ENCODE measurements at regions not wholly inside any gene's neighbourhood (a gene's known extent, or its start where the extent isn't known, plus 50 kb on each side); places are given as distances from the start of the nearest gene placed in this dataset.

DNA sequence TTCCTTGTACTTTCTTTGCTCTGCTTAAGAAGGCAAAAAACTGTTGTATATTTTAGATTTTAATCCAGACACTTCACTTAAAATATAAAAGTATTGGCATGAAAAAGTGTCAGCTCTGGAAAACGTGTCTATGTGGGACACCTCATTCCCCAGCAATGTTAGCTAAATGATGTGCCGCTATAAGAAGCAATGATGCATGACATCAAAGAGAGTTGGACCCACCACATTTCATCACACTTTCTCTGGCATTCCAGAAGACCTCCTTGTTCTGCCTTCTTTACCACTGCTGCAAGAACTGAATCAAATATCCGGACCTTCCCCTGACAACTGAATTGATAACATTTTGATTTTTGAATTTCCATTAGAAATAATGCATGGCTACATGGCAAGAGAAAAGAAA is 242.4 kb upstream of the TANK start:
- DNase-seq (ENCODE audit: low read depth in 1 of 2, low spot score in 1 of 2) (no peak), ATAC-seq (no peak), FAIRE-seq (no peak)
- no peak for TF ChIP-seq EHMT2 (IDR thresholded peaks at IDR 0.05; ENCODE audit: low read depth)
- no peak for TF ChIP-seq ESRRA (IDR thresholded peaks at IDR 0.05; ENCODE audit: borderline replicate concordance, low read length)
- TF ChIP-seq, protein P1, sequence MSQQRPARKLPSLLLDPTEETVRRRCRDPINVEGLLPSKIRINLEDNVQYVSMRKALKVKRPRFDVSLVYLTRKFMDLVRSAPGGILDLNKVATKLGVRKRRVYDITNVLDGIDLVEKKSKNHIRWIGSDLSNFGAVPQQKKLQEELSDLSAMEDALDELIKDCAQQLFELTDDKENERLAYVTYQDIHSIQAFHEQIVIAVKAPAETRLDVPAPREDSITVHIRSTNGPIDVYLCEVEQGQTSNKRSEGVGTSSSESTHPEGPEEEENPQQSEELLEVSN (IDR thresholded peaks at IDR 0.05; ENCODE audit: borderline replicate concordance, low read depth): no peak
- TF ChIP-seq GATA3 (IDR thresholded peaks at IDR 0.05; ENCODE audit: borderline replicate concordance): no peak
- TF ChIP-seq POLR2AphosphoS2 (conservative IDR thresholded peaks at IDR 0.05; ENCODE audit: low read length): no peak
- TF ChIP-seq NFE2L2 (conservative IDR thresholded peaks at IDR 0.05; ENCODE audit: low read length): no peak
- no peak for TF ChIP-seq CEBPB (IDR thresholded peaks at IDR 0.05)
- no peak for TF ChIP-seq MYC (IDR thresholded peaks at IDR 0.05; ENCODE audit: borderline replicate concordance, low read length)
- TF ChIP-seq, protein P2, sequence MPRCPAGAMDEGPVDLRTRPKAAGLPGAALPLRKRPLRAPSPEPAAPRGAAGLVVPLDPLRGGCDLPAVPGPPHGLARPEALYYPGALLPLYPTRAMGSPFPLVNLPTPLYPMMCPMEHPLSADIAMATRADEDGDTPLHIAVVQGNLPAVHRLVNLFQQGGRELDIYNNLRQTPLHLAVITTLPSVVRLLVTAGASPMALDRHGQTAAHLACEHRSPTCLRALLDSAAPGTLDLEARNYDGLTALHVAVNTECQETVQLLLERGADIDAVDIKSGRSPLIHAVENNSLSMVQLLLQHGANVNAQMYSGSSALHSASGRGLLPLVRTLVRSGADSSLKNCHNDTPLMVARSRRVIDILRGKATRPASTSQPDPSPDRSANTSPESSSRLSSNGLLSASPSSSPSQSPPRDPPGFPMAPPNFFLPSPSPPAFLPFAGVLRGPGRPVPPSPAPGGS (IDR thresholded peaks at IDR 0.05): no peak
- TF ChIP-seq, protein P3, sequence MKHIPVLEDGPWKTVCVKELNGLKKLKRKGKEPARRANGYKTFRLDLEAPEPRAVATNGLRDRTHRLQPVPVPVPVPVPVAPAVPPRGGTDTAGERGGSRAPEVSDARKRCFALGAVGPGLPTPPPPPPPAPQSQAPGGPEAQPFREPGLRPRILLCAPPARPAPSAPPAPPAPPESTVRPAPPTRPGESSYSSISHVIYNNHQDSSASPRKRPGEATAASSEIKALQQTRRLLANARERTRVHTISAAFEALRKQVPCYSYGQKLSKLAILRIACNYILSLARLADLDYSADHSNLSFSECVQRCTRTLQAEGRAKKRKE (CRISPR knock-in tag; IDR thresholded peaks at IDR 0.05; ENCODE audit: low read depth): no peak
- no peak for TF ChIP-seq CHD4 (IDR thresholded peaks at IDR 0.05; ENCODE audit: borderline replicate concordance)
- TF ChIP-seq, protein P4, sequence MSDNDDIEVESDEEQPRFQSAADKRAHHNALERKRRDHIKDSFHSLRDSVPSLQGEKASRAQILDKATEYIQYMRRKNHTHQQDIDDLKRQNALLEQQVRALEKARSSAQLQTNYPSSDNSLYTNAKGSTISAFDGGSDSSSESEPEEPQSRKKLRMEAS (IDR thresholded peaks at IDR 0.05): no peak
- TF ChIP-seq EP300 (IDR thresholded peaks at IDR 0.05): no peak
- no peak for TF ChIP-seq RCOR1 (IDR thresholded peaks at IDR 0.05; ENCODE audit: low read depth, low read length)
- TF ChIP-seq HDAC2 (IDR thresholded peaks at IDR 0.05): no peak
- no peak for TF ChIP-seq HOXB5 (CRISPR knock-in tag; IDR thresholded peaks at IDR 0.05)
- no peak for TF ChIP-seq SMC3 (IDR thresholded peaks at IDR 0.05)
- TF ChIP-seq JUNB (IDR thresholded peaks at IDR 0.05): no peak
- no peak for TF ChIP-seq ZFP36 (IDR thresholded peaks at IDR 0.05; ENCODE audit: borderline replicate concordance, partially characterized antibody)
- ChIA-PET CTCF (interaction anchor here (0.5 to 1.1 kb wide), 3 partner anchors 12 to 585 kb away, joined by 3 read pairs; no protein-coding TSS in a partner anchor), POLR2A (no interaction called here)
- Histone ChIP-seq H3K27ac (no peak overlapping the region), H3K4me1 (peaks cover 15% of the 10 kb centered on the region; the same call in 2 of the 3 replicates), H3K4me2 (no peak overlapping the region), H3K9me3 (no peaks in the 10 kb centered on the region), H3K4me3 (no peak overlapping the region)
- 68% methylated on average over 3 of the region's 3 CpGs for WGBS (ENCODE audit: missing lambda C conversion rate)

DNA sequence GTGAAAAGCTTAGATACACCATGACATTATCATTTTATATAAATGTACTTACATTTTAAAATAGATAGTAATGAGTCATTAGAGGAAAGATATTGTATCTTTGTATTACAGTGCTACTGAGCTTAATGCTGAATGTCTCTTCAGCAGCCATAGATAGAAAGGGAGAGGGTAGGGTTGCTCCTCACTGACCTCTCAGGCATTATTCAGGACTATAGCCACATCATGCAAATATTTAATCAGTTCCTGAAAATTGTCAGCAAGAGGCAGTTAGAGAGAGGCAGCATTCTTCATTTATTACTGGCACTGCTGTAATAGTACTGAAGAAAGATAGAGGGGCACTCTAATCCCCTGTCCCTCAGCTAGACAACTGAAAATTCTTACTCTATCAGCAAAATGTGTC is 242.0 kb upstream of the TANK start:
- FAIRE-seq (no peak), DNase-seq (ENCODE audit: low read depth in 1 of 2, low spot score in 1 of 2) (no peak), ATAC-seq (no peak)
- no peak overlapping the region for H3K27ac ChIP-seq
- ChIA-PET POLR2A (interaction anchor here (0.5 kb wide), 1 partner anchor 384 kb away, joined by 3 read pairs; no protein-coding TSS in a partner anchor), CTCF (interaction anchor here (0.7 to 1.1 kb wide), 2 partner anchors 13 to 179 kb away, joined by 3 read pairs; no protein-coding TSS in a partner anchor)
- no peaks in the 10 kb centered on the region for H3K9me3 ChIP-seq
- H3K4me3 ChIP-seq: no peak overlapping the region
- H3K4me1 ChIP-seq: peaks cover 15% of the 10 kb centered on the region; the same call in 2 of the 3 replicates
- no peak overlapping the region for H3K4me2 ChIP-seq
- TF ChIP-seq JUN (IDR thresholded peaks at IDR 0.05): no peak
- TF ChIP-seq NFE2L2 (conservative IDR thresholded peaks at IDR 0.05; ENCODE audit: low read length): no peak
- TF ChIP-seq SMC3 (IDR thresholded peaks at IDR 0.05): no peak
- TF ChIP-seq, protein P5, sequence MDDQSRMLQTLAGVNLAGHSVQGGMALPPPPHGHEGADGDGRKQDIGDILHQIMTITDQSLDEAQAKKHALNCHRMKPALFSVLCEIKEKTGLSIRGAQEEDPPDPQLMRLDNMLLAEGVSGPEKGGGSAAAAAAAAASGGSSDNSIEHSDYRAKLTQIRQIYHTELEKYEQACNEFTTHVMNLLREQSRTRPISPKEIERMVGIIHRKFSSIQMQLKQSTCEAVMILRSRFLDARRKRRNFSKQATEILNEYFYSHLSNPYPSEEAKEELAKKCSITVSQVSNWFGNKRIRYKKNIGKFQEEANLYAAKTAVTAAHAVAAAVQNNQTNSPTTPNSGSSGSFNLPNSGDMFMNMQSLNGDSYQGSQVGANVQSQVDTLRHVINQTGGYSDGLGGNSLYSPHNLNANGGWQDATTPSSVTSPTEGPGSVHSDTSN (IDR thresholded peaks at IDR 0.05): no peak
- TF ChIP-seq POLR2A (IDR thresholded peaks at IDR 0.05; ENCODE audit: low read length): no peak
- TF ChIP-seq HOXB5 (CRISPR knock-in tag; IDR thresholded peaks at IDR 0.05): no peak
- TF ChIP-seq, protein P6, sequence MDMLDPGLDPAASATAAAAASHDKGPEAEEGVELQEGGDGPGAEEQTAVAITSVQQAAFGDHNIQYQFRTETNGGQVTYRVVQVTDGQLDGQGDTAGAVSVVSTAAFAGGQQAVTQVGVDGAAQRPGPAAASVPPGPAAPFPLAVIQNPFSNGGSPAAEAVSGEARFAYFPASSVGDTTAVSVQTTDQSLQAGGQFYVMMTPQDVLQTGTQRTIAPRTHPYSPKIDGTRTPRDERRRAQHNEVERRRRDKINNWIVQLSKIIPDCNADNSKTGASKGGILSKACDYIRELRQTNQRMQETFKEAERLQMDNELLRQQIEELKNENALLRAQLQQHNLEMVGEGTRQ (IDR thresholded peaks at IDR 0.05): no peak
- TF ChIP-seq JUNB (IDR thresholded peaks at IDR 0.05): no peak
- TF ChIP-seq CBX8 (IDR thresholded peaks at IDR 0.05): no peak
- no peak for TF ChIP-seq KDM5A (IDR thresholded peaks at IDR 0.05)
- no peak for TF ChIP-seq CHD2 (IDR thresholded peaks at IDR 0.05; ENCODE audit: low read length, partially characterized antibody)
- TF ChIP-seq, protein P7, sequence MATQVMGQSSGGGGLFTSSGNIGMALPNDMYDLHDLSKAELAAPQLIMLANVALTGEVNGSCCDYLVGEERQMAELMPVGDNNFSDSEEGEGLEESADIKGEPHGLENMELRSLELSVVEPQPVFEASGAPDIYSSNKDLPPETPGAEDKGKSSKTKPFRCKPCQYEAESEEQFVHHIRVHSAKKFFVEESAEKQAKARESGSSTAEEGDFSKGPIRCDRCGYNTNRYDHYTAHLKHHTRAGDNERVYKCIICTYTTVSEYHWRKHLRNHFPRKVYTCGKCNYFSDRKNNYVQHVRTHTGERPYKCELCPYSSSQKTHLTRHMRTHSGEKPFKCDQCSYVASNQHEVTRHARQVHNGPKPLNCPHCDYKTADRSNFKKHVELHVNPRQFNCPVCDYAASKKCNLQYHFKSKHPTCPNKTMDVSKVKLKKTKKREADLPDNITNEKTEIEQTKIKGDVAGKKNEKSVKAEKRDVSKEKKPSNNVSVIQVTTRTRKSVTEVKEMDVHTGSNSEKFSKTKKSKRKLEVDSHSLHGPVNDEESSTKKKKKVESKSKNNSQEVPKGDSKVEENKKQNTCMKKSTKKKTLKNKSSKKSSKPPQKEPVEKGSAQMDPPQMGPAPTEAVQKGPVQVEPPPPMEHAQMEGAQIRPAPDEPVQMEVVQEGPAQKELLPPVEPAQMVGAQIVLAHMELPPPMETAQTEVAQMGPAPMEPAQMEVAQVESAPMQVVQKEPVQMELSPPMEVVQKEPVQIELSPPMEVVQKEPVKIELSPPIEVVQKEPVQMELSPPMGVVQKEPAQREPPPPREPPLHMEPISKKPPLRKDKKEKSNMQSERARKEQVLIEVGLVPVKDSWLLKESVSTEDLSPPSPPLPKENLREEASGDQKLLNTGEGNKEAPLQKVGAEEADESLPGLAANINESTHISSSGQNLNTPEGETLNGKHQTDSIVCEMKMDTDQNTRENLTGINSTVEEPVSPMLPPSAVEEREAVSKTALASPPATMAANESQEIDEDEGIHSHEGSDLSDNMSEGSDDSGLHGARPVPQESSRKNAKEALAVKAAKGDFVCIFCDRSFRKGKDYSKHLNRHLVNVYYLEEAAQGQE (IDR thresholded peaks at IDR 0.05): no peak
- no peak for TF ChIP-seq CBX2 (IDR thresholded peaks at IDR 0.05; ENCODE audit: borderline replicate concordance, low read depth)
- TF ChIP-seq, protein P8, sequence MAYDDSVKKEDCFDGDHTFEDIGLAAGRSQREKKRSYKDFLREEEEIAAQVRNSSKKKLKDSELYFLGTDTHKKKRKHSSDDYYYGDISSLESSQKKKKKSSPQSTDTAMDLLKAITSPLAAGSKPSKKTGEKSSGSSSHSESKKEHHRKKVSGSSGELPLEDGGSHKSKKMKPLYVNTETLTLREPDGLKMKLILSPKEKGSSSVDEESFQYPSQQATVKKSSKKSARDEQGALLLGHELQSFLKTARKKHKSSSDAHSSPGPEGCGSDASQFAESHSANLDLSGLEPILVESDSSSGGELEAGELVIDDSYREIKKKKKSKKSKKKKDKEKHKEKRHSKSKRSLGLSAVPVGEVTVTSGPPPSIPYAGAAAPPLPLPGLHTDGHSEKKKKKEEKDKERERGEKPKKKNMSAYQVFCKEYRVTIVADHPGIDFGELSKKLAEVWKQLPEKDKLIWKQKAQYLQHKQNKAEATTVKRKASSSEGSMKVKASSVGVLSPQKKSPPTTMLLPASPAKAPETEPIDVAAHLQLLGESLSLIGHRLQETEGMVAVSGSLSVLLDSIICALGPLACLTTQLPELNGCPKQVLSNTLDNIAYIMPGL (CRISPR knock-in tag; IDR thresholded peaks at IDR 0.05; ENCODE audit: borderline replicate concordance): no peak
